ENCODE measurements at regions not wholly inside any gene's neighbourhood (a gene's known extent, or its start where the extent isn't known, plus 50 kb on each side); places are given as distances from the start of the nearest gene placed in this dataset.

DNA sequence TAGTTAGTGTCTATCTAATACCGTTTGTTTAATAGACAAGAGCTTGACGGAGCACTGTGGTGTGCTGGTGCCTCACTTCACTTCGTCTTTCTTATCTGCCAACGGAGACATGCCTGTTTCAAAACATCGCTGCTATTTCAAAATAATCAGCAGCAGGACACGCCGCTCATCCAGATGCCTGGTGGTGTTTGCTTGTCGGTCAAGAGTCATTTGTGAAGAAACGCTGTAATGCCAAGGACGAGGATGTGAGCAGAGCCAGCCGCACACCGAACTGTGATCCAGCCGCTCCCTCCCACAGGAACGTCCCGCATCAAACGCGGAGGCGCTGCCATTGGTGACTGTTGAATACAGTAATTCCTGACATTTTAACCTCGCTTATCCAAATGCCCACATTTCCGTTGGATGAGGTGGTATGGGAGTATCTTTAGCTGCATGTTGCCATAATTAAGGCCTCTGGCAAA lies 432.4 kb downstream of the FBXO15 start:
- intact Hi-C loops (cut with DNase I) = no loop called here
- ATAC-seq (peak in 1 of 4 donors; percentile 38), DNase-seq (no peak), FAIRE-seq (no peak)
- Histone ChIP-seq H3K4me3 (no peak overlapping the region), H3K9me3 (no peaks in the 10 kb centered on the region), H3K4me1 (no peaks in the 10 kb centered on the region), H3K27ac (no peak overlapping the region), H3K36me3 (no peaks in the 10 kb centered on the region), H3K27me3 (no peaks in the 10 kb centered on the region)
- TF ChIP-seq, protein P1, sequence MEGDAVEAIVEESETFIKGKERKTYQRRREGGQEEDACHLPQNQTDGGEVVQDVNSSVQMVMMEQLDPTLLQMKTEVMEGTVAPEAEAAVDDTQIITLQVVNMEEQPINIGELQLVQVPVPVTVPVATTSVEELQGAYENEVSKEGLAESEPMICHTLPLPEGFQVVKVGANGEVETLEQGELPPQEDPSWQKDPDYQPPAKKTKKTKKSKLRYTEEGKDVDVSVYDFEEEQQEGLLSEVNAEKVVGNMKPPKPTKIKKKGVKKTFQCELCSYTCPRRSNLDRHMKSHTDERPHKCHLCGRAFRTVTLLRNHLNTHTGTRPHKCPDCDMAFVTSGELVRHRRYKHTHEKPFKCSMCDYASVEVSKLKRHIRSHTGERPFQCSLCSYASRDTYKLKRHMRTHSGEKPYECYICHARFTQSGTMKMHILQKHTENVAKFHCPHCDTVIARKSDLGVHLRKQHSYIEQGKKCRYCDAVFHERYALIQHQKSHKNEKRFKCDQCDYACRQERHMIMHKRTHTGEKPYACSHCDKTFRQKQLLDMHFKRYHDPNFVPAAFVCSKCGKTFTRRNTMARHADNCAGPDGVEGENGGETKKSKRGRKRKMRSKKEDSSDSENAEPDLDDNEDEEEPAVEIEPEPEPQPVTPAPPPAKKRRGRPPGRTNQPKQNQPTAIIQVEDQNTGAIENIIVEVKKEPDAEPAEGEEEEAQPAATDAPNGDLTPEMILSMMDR (IDR thresholded peaks at IDR 0.05) = no peak
- 19 to 20% methylated on average over 20 of the region's 20 CpGs for WGBS, 2 donors

GRCh38 chr18:73714466-73714865 lies 433.2 kb downstream of the FBXO15 start:
- TF ChIP-seq, protein P1 (IDR thresholded peaks at IDR 0.05) = no peak
- 56 to 64% methylated on average over 6 of the region's 6 CpGs for WGBS, 2 donors
- FAIRE-seq = no peak
- Histone ChIP-seq H3K36me3 (no peaks in the 10 kb centered on the region), H3K27ac (no peak overlapping the region), H3K4me3 (no peak overlapping the region), H3K27me3 (no peaks in the 10 kb centered on the region), H3K4me1 (no peaks in the 10 kb centered on the region), H3K9me3 (no peaks in the 10 kb centered on the region)
- DNase-seq = no peak
- intact Hi-C loops (cut with DNase I) = no loop called here
- no peak for ATAC-seq

DNA sequence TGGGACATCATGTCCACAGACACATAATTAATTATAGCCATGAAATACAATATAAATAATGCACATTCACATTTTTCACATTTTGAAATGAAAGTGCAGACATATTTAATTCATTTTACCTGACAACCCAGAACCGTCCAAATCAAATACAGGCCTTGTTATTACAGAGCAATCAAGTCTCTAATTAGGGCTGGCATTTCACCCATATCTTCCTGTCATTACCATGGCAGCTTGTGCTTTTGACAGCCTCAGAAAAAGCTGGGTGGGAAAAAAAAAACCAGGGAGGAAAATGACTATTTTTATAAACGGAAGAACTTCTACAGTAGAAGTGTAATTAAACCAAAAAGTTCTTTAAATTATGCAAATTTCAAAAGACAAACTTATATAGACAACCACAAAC lies 436.4 kb downstream of the FBXO15 start:
- FAIRE-seq = no peak
- H3K36me3 ChIP-seq = no peaks in the 10 kb centered on the region
- H3K27me3 ChIP-seq = no peaks in the 10 kb centered on the region
- DNase-seq = no peak
- TF ChIP-seq, protein P1 (IDR thresholded peaks at IDR 0.05) = no peak
- 27 to 37% methylated on average over 2 of the region's 2 CpGs for WGBS, 2 donors
- H3K4me3 ChIP-seq = no peak overlapping the region
- H3K27ac ChIP-seq = no peak overlapping the region
- intact Hi-C loops (cut with DNase I) = no loop called here
- no peak for ATAC-seq
- H3K9me3 ChIP-seq = no peaks in the 10 kb centered on the region
- no peaks in the 10 kb centered on the region for H3K4me1 ChIP-seq

DNA sequence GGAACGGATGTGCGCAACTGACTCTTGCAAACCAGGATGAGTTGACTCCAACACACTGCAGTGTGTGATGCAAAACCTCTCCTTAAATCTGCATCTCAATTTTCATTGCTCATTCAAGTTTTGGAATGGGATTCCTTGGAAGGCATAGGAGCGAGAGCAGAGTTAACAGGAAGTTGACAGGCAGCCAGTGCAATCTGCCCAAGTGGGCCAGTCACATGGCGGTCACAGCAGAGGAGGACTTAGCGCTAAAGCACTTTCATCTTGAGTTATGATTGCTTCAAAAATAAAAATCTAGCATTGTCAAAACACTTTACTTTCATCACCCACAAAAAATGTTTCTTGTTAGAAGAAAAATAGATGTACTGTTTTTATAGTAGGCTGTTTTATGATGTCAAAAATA lies 439.0 kb downstream of the FBXO15 start:
- DNase-seq (no peak), ATAC-seq (no peak), FAIRE-seq (no peak)
- WGBS, 2 donors = 83 to 93% methylated on average over 5 of the region's 5 CpGs
- no peaks in the 10 kb centered on the region for H3K27me3 ChIP-seq
- no peaks in the 10 kb centered on the region for H3K9me3 ChIP-seq
- TF ChIP-seq, protein P1 (IDR thresholded peaks at IDR 0.05) = no peak
- H3K4me3 ChIP-seq = no peak overlapping the region
- no peaks in the 10 kb centered on the region for H3K36me3 ChIP-seq
- no peaks in the 10 kb centered on the region for H3K4me1 ChIP-seq
- intact Hi-C loops (cut with DNase I) = no loop called here
- H3K27ac ChIP-seq = no peak overlapping the region

DNA sequence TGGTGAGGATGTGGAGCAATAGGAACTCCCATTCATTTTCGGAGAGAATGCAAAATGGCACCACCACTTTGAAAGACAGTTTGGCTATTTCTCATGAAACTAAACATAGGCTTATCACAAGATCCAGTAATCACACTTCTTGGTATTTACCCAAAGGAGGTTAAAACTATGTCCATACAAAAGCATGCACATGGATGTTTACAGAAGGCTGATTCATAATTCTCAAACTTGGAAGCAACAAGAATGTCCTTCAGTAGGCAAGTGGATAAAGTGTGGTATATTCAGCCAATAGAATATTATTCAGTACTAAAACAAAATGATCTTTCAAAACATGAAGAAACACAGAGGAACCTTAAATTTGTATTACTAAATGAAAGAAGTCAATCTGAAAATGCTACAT lies 440.6 kb downstream of the FBXO15 start:
- Histone ChIP-seq H3K36me3 (no peaks in the 10 kb centered on the region), H3K4me1 (no peaks in the 10 kb centered on the region), H3K27me3 (no peaks in the 10 kb centered on the region), H3K27ac (no peak overlapping the region), H3K4me3 (no peak overlapping the region), H3K9me3 (no peaks in the 10 kb centered on the region)
- DNase-seq (no peak), ATAC-seq (no peak), FAIRE-seq (no peak)
- intact Hi-C loops (cut with DNase I) = no loop called here
- 53 to 92% methylated on average over 1 of the region's 1 CpG for WGBS, 2 donors
- TF ChIP-seq, protein P1 (IDR thresholded peaks at IDR 0.05) = no peak
